SK-N-SH treated with all-trans-retinoic acid at 6 μM for 48 hours (cell line): ENCODE measurements at regions not wholly inside any gene's neighbourhood (a gene's known extent, or its start where the extent isn't known, plus 50 kb on each side); places are given as distances from the start of the nearest gene placed in this dataset.

Source experiments
- ATAC-seq: fragments of 200-7000 bp; cut with Tn5 transposase; 3 replicates; pipeline ENCODE4 v1.9.1; 2020; ENCODE audit warnings: mild to moderate bottlenecking, moderate library complexity
- ARNTL ChIP-seq: fragments of 450-650 bp; formaldehyde crosslinking; IDR thresholded peaks from 2 replicates; pipeline ENCODE4 v1.5.0; 2020; ENCODE audit warnings: low read depth, mild to moderate bottlenecking, moderate library complexity, borderline replicate concordance
- BACH2 ChIP-seq: fragments of 250-450 bp; sonication (Bioruptor Pico); IDR thresholded peaks from 2 replicates; pipeline ENCODE4 v1.9.0; 2021; ENCODE audit warnings: mild to moderate bottlenecking, borderline replicate concordance
- CREB5 ChIP-seq: fragments of 250-450 bp; sonication (Bioruptor Pico); IDR thresholded peaks from 2 replicates; pipeline ENCODE4 v1.5.1; 2020; ENCODE audit warnings: low read depth, mild to moderate bottlenecking, moderate library complexity
- CSDC2 ChIP-seq: fragments of 250-450 bp; sonication (Bioruptor Pico); IDR thresholded peaks from 2 replicates; pipeline ENCODE4 v1.5.0; 2020; ENCODE audit warnings: mild to moderate bottlenecking, moderate library complexity
- CSRNP3 ChIP-seq: fragments of 250-450 bp; sonication (Bioruptor Pico); IDR thresholded peaks from 2 replicates; pipeline ENCODE4 v1.5.1; 2021; ENCODE audit warnings: mild to moderate bottlenecking, moderate library complexity
- ESRRG ChIP-seq: fragments of 250-450 bp; sonication (Bioruptor Pico); IDR thresholded peaks from 2 replicates; pipeline ENCODE4 v1.6.1; 2021; ENCODE audit warnings: mild to moderate bottlenecking
- GLIS3 ChIP-seq: fragments of 250-450 bp; sonication (Bioruptor Pico); IDR thresholded peaks from 2 replicates; pipeline ENCODE4 v1.5.0; 2020; ENCODE audit warnings: mild to moderate bottlenecking, moderate library complexity
- ISL1 ChIP-seq: fragments of 250-450 bp; sonication (Bioruptor Pico); IDR thresholded peaks from 2 replicates; pipeline ENCODE4 v2.1.2; 2022; ENCODE audit warnings: mild to moderate bottlenecking, moderate library complexity
- OSR1 ChIP-seq: fragments of 250-450 bp; sonication (Bioruptor Pico); IDR thresholded peaks from 2 replicates; pipeline ENCODE4 v1.8.0; 2022; ENCODE audit warnings: moderate library complexity, mild to moderate bottlenecking, inconsistent platforms
- PATZ1 ChIP-seq: fragments of 250-450 bp; sonication (Bioruptor Pico); IDR thresholded peaks from 2 replicates; pipeline ENCODE4 v1.8.0; 2020; ENCODE audit warnings: mild to moderate bottlenecking, moderate library complexity, borderline replicate concordance
- POU6F1 ChIP-seq: fragments of 250-450 bp; sonication (Bioruptor Pico); IDR thresholded peaks from 2 replicates; pipeline ENCODE4 v1.8.0; 2021; ENCODE audit warnings: low read depth, mild to moderate bottlenecking, moderate library complexity, borderline replicate concordance
- PPARA ChIP-seq: fragments of 250-450 bp; sonication (Bioruptor Pico); IDR thresholded peaks from 2 replicates; pipeline ENCODE4 v1.5.0; 2020; ENCODE audit warnings: mild to moderate bottlenecking, borderline replicate concordance
- RARB ChIP-seq: fragments of 250-450 bp; sonication (Bioruptor Pico); IDR thresholded peaks from 2 replicates; pipeline ENCODE4 v1.8.0; 2021; ENCODE audit warnings: mild to moderate bottlenecking, moderate library complexity
- SNAI2 ChIP-seq: fragments of 250-450 bp; sonication (Bioruptor Pico); IDR thresholded peaks from 2 replicates; pipeline ENCODE4 v1.5.0; 2020; ENCODE audit warnings: mild to moderate bottlenecking, moderate library complexity
- TCF4 ChIP-seq: fragments of 250-450 bp; sonication (Bioruptor Pico); IDR thresholded peaks from 2 replicates; pipeline ENCODE4 v1.8.0; 2021; ENCODE audit warnings: mild to moderate bottlenecking, moderate library complexity, borderline replicate concordance
- TOX ChIP-seq: fragments of 250-450 bp; sonication (Bioruptor Pico); IDR thresholded peaks from 2 replicates; pipeline ENCODE4 v1.8.0; 2021; ENCODE audit warnings: mild to moderate bottlenecking, moderate library complexity, borderline replicate concordance
- TSHZ2 ChIP-seq: fragments of 250-450 bp; sonication (Bioruptor Pico); IDR thresholded peaks from 2 replicates; pipeline ENCODE4 v1.5.0; 2020; ENCODE audit warnings: mild to moderate bottlenecking, moderate library complexity
- ZC3H10 ChIP-seq: fragments of 250-450 bp; sonication (Bioruptor Pico); IDR thresholded peaks from 2 replicates; pipeline ENCODE4 v1.5.1; 2021; ENCODE audit warnings: mild to moderate bottlenecking, moderate library complexity
- ZFP3 ChIP-seq: fragments of 250-450 bp; sonication (Bioruptor Pico); IDR thresholded peaks from 2 replicates; pipeline ENCODE4 v1.5.0; 2020; ENCODE audit warnings: mild to moderate bottlenecking, moderate library complexity
- ZFP30 ChIP-seq: fragments of 450-650 bp; formaldehyde crosslinking; IDR thresholded peaks from 2 replicates; pipeline ENCODE4 v1.5.0; 2022; ENCODE audit warnings: mild to moderate bottlenecking, moderate library complexity
- ZNF565 ChIP-seq: fragments of 450-650 bp; formaldehyde crosslinking; conservative IDR thresholded peaks from 2 replicates; pipeline ENCODE4 v1.5.0; 2020; ENCODE audit warnings: low read depth, mild to moderate bottlenecking, moderate library complexity
- ZNF70 ChIP-seq: fragments of 450-650 bp; formaldehyde crosslinking; IDR thresholded peaks from 2 replicates; pipeline ENCODE4 v1.5.0; 2020; ENCODE audit warnings: mild to moderate bottlenecking, moderate library complexity
- ZNF8 ChIP-seq: fragments of 450-650 bp; formaldehyde crosslinking; IDR thresholded peaks from 2 replicates; pipeline ENCODE4 v1.5.0; 2020; ENCODE audit warnings: mild to moderate bottlenecking, moderate library complexity

- no peak for ATAC-seq
- no peak for TF ChIP-seq CREB5 (CRISPR knock-in tag)
- TF ChIP-seq ZFP3 (CRISPR knock-in tag): no peak
- no peak for TF ChIP-seq TOX
- TF ChIP-seq SNAI2 (CRISPR knock-in tag): no peak
- TF ChIP-seq TSHZ2: no peak
- no peak for TF ChIP-seq CSRNP3
- no peak for TF ChIP-seq BACH2
- no peak for TF ChIP-seq ZC3H10 (CRISPR knock-in tag)
- TF ChIP-seq GLIS3: no peak
- TF ChIP-seq PPARA (CRISPR knock-in tag): no peak
- no peak for TF ChIP-seq ZNF8 (CRISPR knock-in tag)
- TF ChIP-seq POU6F1 (CRISPR knock-in tag): no peak
- TF ChIP-seq ESRRG (CRISPR knock-in tag): no peak
- no peak for TF ChIP-seq ZFP30 (CRISPR knock-in tag)
- no peak for TF ChIP-seq ZNF565
- TF ChIP-seq ISL1: no peak
- no peak for TF ChIP-seq TCF4 (CRISPR knock-in tag)
- TF ChIP-seq CSDC2: no peak
- no peak for TF ChIP-seq OSR1 (CRISPR knock-in tag)
- no peak for TF ChIP-seq ZNF70 (CRISPR knock-in tag)
- TF ChIP-seq, all 23 proteins: peak for 0
Observed at GRCh38 chr5:114695292-114695904, 333.5 kb downstream of the KCNN2 start.

- TF ChIP-seq CSRNP3 (no peak), ZFP30 (CRISPR knock-in tag) (no peak), ISL1 (no peak), BACH2 (no peak), ZNF8 (CRISPR knock-in tag) (no peak), ZFP3 (CRISPR knock-in tag) (no peak), ZNF565 (no peak), OSR1 (CRISPR knock-in tag) (no peak), ZNF70 (CRISPR knock-in tag) (no peak), GLIS3 (no peak), RARB (CRISPR knock-in tag) (no peak), TOX (no peak), ARNTL (CRISPR knock-in tag) (no peak), SNAI2 (CRISPR knock-in tag) (no peak), PATZ1 (CRISPR knock-in tag) (no peak), TSHZ2 (no peak)
- no peak for ATAC-seq
Observed at GRCh38 chr5:114686356-114686755, 324.5 kb downstream of the KCNN2 start.
